Hepatocyte (in vitro differentiated cells): ENCODE measurements at regions not wholly inside any gene's neighbourhood (a gene's known extent, or its start where the extent isn't known, plus 50 kb on each side); places are given as distances from the start of the nearest gene placed in this dataset.

Experiments used
- DNase-seq: peaks from one replicate; pipeline ENCODE4 v3.0.0-alpha.2; 2016; ENCODE audit warnings: low spot score
- H2AFZ ChIP-seq: fragments of 200-600 bp; sonication (generic); 2 replicates; pipeline ENCODE4 v1.6.0; 2016; ENCODE audit warnings: antibody characterized with exemption, mild to moderate bottlenecking
- H3K27ac ChIP-seq: fragments of 200-600 bp; sonication (generic); 2 replicates; pipeline ENCODE4 v1.5.1; 2016; ENCODE audit warnings: mild to moderate bottlenecking
- H3K27me3 ChIP-seq: fragments of 200-600 bp; sonication (generic); 2 replicates; pipeline ENCODE4 v1.6.1; 2016
- H3K36me3 ChIP-seq: fragments of 200-600 bp; sonication (generic); replicated peaks from 2 replicates; pipeline ENCODE4 v1.5.1; 2016; ENCODE audit warnings: low read depth; ENCODE audit not compliant: insufficient read depth
- H3K4me1 ChIP-seq: fragments of 200-600 bp; sonication (generic); 2 replicates; pipeline ENCODE4 v1.5.1; 2016; ENCODE audit warnings: mild to moderate bottlenecking, moderate library complexity; ENCODE audit not compliant: insufficient read depth
- H3K4me2 ChIP-seq: fragments of 200-600 bp; sonication (generic); 2 replicates; pipeline ENCODE4 v1.6.0; 2016
- H3K4me3 ChIP-seq: fragments of 200-600 bp; sonication (generic); 2 replicates; pipeline ENCODE4 v1.5.1; 2016; ENCODE audit warnings: mild to moderate bottlenecking
- H3K79me2 ChIP-seq: fragments of 200-600 bp; sonication (generic); 2 replicates; pipeline ENCODE4 v1.6.0; 2017; ENCODE audit warnings: mild to moderate bottlenecking
- H3K9me2 ChIP-seq: fragments of 200-600 bp; sonication (generic); replicated peaks from 2 replicates; pipeline ENCODE4 v1.6.0; 2017; ENCODE audit warnings: mild to moderate bottlenecking; ENCODE audit not compliant: insufficient read depth
- H3K9me3 ChIP-seq: fragments of 200-600 bp; sonication (generic); 2 replicates; pipeline ENCODE4 v1.5.1; 2016; ENCODE audit warnings: low read depth, mild to moderate bottlenecking
- H4K20me1 ChIP-seq: fragments of 200-600 bp; sonication (generic); 2 replicates; pipeline ENCODE4 v1.6.0; 2016; ENCODE audit warnings: mild to moderate bottlenecking; ENCODE audit not compliant: insufficient read depth, poor library complexity, severe bottlenecking
- CTCF ChIP-seq: fragments of 200-600 bp; sonication (generic); IDR thresholded peaks from 2 replicates; pipeline ENCODE4 v1.5.1; 2016; ENCODE audit warnings: antibody characterized with exemption, mild to moderate bottlenecking; ENCODE audit not compliant: poor library complexity
- EZH2 ChIP-seq: fragments of 200-600 bp; sonication (generic); IDR thresholded peaks from 2 replicates; pipeline ENCODE4 v1.6.1; 2016; ENCODE audit warnings: antibody characterized with exemption, mild to moderate bottlenecking, borderline replicate concordance
- EZH2phosphoT487 ChIP-seq: fragments of 200-600 bp; sonication (generic); IDR thresholded peaks from one replicate; pipeline ENCODE4 v1.6.1; 2018; ENCODE audit warnings: antibody characterized with exemption, mild to moderate bottlenecking, low read depth, moderate library complexity; ENCODE audit not compliant: unreplicated experiment, severe bottlenecking
- WGBS: methylation state at CpG from one replicate; pipeline ENCODE4 v1.1.6; 2016; ENCODE audit warnings: low lambda C conversion rate; ENCODE audit errors: missing lambda C conversion rate; 5-methylcytosine and 5-hydroxymethylcytosine counted together

GRCh38 chr3:3276630-3277029 lies 97.1 kb upstream of the CRBN start:
- Histone ChIP-seq H3K27me3 (no peaks in the 10 kb centered on the region), H2AFZ (no peak overlapping the region), H3K36me3 (no peaks in the 10 kb centered on the region), H4K20me1 (no peaks in the 10 kb centered on the region), H3K79me2 (no peaks in the 10 kb centered on the region), H3K27ac (no peak overlapping the region), H3K4me2 (no peak overlapping the region), H3K4me3 (no peak overlapping the region), H3K4me1 (no peaks in the 10 kb centered on the region), H3K9me2 (no peaks in the 10 kb centered on the region), H3K9me3 (no peaks in the 10 kb centered on the region)
- TF ChIP-seq EZH2phosphoT487 (no peak), CTCF (no peak), EZH2 (no peak)
- WGBS: 93% methylated on average over 2 of the region's 2 CpGs
- no peak for DNase-seq

- WGBS: 89% methylated on average over 3 of the region's 3 CpGs
- H3K4me2 ChIP-seq: no peak overlapping the region
- TF ChIP-seq EZH2phosphoT487: no peak
- TF ChIP-seq CTCF: no peak
- no peak for TF ChIP-seq EZH2
- no peaks in the 10 kb centered on the region for H3K9me2 ChIP-seq
- no peaks in the 10 kb centered on the region for H3K36me3 ChIP-seq
- no peaks in the 10 kb centered on the region for H3K9me3 ChIP-seq
- no peaks in the 10 kb centered on the region for H3K27me3 ChIP-seq
- no peaks in the 10 kb centered on the region for H3K4me1 ChIP-seq
- H3K79me2 ChIP-seq: no peaks in the 10 kb centered on the region
- H3K27ac ChIP-seq: no peak overlapping the region
- DNase-seq: no peak
- no peak overlapping the region for H2AFZ ChIP-seq
- no peak overlapping the region for H3K4me3 ChIP-seq
- no peaks in the 10 kb centered on the region for H4K20me1 ChIP-seq
Observed at GRCh38 chr3:3264796-3265195, 85.3 kb upstream of the CRBN start.

- Histone ChIP-seq H3K27me3 (no peaks in the 10 kb centered on the region), H3K4me3 (no peak overlapping the region), H2AFZ (no peak overlapping the region), H4K20me1 (no peaks in the 10 kb centered on the region), H3K27ac (no peak overlapping the region), H3K36me3 (no peaks in the 10 kb centered on the region), H3K9me2 (no peaks in the 10 kb centered on the region), H3K79me2 (no peaks in the 10 kb centered on the region), H3K4me2 (no peak overlapping the region), H3K9me3 (no peaks in the 10 kb centered on the region), H3K4me1 (no peaks in the 10 kb centered on the region)
- TF ChIP-seq EZH2 (no peak), EZH2phosphoT487 (no peak), CTCF (no peak)
- DNase-seq: no peak
Observed at GRCh38 chr3:3260870-3261269, 81.4 kb upstream of the CRBN start.

- no peaks in the 10 kb centered on the region for H3K27me3 ChIP-seq
- no peaks in the 10 kb centered on the region for H3K9me2 ChIP-seq
- H3K79me2 ChIP-seq: no peaks in the 10 kb centered on the region
- 63% methylated on average over 3 of the region's 3 CpGs for WGBS
- no peak for DNase-seq
- no peaks in the 10 kb centered on the region for H3K9me3 ChIP-seq
- H2AFZ ChIP-seq: no peak overlapping the region
- TF ChIP-seq CTCF: no peak
- H3K4me3 ChIP-seq: no peak overlapping the region
- no peak overlapping the region for H3K4me2 ChIP-seq
- H3K27ac ChIP-seq: no peak overlapping the region
- no peaks in the 10 kb centered on the region for H3K36me3 ChIP-seq
- no peaks in the 10 kb centered on the region for H4K20me1 ChIP-seq
- H3K4me1 ChIP-seq: no peaks in the 10 kb centered on the region
Observed at GRCh38 chr3:3259181-3259580, 79.7 kb upstream of the CRBN start.
